GM19467 (cell line): ENCODE measurements at regions not wholly inside any gene's neighbourhood (a gene's known extent, or its start where the extent isn't known, plus 50 kb on each side); places are given as distances from the start of the nearest gene placed in this dataset.
"Not testable (repeated sequence)": the region's sequence is repeated elsewhere in the genome, so short reads cannot be mapped to it uniquely, and the experiment has no call there.

Experiments
- ATAC-seq: cut with Tn5 transposase; IDR thresholded peaks from one replicate; pipeline ENCODE4 v1.9.1; 2021; ENCODE audit warnings: mild to moderate bottlenecking, moderate library complexity; ENCODE audit not compliant: unreplicated experiment

DNA sequence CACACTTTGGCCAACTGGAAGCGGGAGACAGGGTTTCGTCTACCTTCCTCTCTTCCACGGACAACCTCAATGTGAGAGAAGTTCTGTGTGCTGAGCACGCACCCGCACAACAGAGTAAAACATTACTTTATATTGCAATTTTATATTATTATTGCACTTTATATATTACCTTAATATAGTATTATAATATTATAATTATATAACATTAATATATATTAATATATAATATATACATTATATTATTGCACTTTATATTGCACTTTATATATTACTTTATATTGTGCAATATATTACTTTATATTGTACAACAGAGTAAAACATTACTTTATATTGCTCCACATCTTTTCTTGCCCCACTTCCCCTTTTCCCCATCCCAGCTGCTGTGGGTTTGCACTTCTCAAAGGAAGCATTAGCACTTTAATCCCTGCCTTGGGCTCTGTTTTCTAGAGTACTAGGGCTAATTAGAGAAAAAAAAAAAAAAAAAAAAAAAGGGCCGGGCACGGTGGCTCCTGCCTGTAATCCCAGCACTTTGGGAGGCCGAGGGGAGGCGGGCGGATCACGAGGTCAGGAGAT is 76.4 kb upstream of the SLC4A7 start:
- ATAC-seq: no peak

DNA sequence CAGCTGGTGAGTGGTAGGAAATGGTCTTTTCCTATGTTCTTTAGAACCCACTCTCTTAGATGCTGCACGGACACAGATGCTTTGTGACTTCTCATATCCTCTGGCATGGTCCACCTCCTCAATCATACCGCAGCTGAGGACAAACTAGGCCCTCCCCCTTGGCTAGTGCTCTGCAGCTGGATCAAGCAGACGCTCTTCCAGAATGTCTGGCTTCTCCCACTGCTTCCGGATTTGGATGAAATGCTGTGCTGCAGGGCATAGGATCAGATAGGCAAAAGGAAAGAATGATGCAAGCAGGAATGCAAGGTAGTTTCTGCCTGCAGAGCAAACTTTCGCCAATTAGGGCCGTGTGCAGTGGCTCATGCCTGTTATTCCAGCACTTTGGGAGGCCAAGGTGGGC is 75.7 kb upstream of the SLC4A7 start:
- ATAC-seq: no peak

DNA sequence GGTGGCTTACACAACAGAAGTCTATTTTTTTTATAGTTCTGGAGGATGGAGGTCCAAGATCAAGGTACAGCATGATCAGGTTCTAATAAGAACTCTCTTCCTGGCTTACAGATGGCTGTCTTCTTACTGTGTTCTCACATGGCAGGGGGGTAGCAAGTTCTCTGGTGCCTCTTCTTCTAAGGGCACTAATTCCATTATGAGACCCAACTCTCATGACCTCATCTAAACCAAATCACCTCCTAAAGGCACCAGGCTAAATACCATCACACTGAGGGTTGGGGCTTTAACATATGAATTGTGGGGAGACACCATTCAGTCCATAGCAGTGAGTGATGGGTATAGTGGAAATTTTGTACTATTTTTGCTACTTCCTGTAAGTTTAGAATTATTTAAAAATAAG is 75.2 kb upstream of the SLC4A7 start:
- no peak for ATAC-seq

DNA sequence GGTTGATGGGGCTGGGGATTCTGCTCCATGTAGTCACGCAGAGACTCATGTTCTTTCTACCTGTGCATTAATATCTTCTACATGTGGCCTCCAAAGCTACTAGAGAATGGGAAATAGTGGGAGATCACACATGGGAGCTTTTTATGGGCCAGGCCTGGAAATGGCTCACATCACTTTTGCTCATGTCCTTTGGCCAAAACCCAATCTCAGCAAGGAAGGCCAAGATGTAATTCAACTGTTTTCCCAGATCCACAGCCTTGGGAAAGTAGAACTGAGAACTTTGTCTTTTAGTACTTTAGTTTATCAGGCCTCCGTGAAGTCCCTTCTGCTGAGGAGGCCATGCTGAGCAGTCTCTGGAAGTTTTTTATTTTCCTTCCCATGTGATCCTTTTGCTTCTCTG is 73.2 kb upstream of the SLC4A7 start:
- no peak for ATAC-seq

DNA sequence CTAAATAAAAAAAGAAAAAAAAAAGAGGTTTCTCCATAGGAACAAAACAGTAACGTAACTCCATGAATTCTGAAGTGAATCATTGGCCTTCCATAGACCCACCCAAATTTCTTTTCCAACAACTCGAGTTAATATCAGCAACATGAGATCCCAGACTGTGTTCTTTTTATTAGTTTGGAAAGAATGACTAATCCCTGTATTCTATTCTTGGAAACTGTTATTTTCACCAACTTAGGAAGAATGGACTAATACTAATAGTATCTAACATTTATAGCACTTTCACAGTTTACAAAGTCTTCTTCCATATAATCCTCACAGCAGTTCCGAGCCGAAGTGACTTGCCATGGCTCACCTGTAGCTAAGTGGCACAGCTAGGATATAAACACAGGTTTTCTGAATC is 72.7 kb upstream of the SLC4A7 start:
- ATAC-seq: no peak

DNA sequence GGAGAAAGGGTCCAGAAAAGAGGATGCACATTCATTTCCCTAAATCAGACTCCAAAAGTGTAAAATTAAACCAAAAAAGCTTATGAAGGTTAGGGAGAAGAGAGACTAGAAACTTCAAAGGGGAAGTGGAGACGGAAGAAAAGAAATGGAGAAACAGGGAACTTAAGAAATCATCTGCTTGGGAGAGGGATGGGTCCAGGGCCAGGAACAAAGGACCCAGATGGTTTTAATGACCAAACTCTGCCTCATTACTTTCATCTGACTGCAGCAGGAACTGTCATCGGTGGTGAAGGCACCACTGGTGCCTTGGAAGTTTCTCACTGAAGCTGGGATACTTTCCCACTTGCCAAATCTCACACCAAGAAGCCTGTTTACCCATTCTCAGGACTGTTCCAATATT is 70.5 kb upstream of the SLC4A7 start:
- ATAC-seq: no peak

DNA sequence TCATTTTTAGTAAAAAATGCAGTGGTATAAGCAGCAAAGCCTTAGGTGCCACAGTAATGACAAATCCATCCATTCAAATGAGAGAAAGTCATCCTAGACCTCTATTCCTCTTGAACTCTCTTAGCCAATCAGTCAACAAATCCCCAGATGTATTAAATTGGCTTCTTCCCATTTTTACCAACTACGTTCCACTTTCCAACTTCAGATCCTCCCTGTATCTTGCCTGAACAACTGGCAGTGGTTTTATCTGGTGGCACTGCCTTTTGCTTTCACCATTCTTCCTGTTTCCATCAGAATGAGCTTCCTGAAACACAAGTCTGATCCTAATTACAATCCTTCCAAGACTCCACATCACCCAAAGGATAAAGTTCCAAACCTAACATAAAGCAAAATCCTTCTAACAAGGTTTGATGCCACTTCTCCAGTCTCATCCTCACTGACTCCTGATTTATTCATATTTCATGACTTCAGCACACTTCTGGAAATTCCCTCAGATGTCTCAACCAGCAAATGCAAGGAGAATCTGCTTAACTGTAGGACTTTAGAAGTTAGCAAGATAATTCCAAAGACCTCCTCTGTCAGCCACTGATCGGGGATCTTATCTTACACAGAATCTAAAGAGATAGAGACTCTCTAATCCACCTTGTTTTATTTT is 69.8 kb upstream of the SLC4A7 start:
- ATAC-seq: no peak

DNA sequence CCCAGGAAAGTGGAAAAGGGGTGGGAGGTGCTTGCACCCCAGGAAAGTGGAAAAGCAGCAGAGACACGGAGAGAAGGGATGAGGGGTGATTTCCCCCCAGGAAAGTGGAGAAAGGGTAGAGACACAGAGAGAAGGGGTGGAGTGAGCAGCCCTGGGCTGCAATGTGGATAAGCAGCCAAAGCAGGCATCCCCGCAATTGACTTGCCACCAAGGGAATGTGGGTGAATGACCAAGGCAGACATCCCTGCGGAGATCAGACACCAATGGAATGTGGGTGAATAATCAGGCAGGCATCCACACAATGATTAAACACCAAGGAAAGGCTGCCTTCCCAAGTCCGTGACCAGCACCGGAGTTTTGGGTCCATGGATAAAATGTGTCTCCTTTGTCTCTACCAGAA is 68.5 kb upstream of the SLC4A7 start:
- not testable (repeated sequence) for ATAC-seq

DNA sequence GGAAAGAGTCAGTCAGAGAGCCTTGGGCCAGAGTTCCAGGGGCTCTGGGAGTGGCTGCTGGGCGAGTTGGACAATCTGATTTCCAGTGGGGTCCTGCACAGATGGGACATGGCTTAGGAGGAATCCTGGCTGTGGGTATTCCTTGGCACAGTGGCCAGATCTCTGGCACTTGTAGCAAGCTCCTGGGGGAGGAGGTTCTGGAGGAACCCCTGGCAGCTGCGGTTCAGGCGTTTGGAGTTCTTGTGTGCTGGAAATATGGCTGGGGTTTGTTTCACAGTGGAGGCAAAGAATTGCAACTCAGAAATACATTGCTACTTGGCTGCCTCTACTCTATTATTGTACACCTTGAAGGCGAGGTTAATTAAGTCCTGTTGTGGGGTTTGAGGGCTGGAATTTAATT is 67.2 kb upstream of the SLC4A7 start:
- ATAC-seq: not testable (repeated sequence)

DNA sequence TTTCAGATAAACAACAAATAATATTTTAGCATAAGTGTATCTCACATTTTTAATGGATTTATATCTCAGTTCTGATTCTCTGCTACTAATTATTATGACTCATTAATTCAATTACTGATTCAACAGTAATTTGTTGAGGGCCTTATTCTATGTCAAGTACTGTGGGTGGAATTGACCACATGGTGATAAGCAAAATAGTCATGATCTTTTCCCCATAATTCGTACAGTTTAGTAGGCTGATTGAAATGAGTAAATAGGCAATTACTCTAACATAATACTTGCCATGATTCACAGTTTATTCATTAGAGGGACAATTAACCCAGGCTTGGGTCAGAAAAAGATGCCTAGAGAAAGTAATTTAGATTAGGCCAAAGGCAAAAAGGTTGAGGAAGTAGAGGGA is 60.9 kb upstream of the SLC4A7 start:
- no peak for ATAC-seq

DNA sequence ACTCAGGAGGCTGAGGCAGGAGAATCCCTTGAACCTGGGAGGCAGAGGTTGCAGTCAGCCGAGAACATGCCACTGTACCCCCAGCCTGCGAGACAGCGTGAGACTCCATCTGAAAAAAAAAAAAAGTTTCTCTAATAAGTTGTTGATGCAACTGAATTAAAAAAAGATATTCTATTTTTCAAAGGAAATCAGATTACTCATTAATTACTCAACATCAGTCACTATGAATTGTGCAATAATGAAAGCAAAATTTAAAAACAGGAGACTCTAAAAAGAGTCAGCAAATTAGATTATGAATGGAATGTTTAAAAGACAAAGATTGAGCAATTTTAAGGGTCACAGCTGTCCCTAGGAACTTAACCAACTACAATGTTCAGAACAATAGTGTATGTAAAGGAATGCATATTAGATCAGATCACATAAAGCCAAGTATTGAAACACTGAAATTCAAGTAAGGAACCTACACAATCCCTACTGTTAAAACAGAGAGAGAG is 60.2 kb upstream of the SLC4A7 start:
- ATAC-seq: no peak

DNA sequence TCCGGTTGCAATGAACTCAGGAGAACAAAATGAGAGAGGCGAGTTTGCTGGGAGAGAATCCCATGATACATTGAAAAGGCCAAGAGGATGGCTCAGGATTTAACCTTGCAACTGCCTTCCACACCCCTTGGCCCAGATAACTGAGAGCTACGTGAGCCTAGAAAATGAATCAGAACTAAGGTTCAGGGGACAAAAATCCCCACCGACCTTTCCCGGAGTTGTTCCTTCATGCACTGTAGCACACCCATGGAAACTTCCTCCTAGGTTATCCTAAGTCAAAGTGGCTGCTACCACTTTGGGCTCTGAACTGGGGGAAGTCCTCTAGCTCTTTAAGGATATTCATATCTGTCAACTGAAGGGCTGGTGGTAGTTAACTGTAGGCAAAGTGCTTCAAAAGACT is 58.3 kb upstream of the SLC4A7 start:
- no peak for ATAC-seq

DNA sequence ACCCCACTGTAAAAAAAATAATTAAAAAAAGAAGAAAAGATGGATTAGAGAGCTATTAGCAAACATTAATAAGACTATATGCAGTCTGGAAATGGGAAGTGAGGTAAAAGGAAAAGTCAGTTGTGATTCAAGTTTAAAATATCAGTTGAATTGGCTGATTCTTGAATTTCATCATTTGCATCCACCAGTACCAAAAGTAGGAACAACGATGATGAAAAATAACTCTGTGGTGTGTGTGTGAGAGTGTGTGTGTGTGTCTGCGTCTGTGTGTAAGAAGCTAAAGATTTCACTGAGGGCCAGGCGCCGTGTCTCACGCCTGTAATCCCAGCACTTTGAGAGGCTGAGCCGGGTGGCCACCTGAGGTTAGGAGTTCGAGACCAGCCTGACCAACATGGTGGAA is 56.0 kb upstream of the SLC4A7 start:
- ATAC-seq: no peak

DNA sequence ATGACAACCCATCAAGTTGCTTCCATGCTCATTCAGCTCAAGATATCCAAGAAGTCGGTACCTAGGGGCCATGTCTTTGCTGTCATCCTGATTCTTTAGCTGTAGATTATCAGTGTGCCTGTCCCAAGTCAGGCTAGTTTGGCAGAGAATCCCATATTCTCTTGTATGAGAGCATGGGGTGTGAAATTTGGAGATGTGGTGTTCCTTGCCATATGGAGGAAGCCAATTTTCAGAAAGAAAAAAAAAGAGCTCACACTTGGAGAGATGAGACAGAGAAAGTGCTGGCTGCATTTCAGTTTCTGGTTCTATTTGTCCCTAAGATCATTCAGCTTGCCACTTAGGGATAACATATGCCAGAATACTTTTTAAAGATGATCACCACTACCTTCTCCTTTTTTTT is 52.3 kb upstream of the SLC4A7 start:
- ATAC-seq: no peak

DNA sequence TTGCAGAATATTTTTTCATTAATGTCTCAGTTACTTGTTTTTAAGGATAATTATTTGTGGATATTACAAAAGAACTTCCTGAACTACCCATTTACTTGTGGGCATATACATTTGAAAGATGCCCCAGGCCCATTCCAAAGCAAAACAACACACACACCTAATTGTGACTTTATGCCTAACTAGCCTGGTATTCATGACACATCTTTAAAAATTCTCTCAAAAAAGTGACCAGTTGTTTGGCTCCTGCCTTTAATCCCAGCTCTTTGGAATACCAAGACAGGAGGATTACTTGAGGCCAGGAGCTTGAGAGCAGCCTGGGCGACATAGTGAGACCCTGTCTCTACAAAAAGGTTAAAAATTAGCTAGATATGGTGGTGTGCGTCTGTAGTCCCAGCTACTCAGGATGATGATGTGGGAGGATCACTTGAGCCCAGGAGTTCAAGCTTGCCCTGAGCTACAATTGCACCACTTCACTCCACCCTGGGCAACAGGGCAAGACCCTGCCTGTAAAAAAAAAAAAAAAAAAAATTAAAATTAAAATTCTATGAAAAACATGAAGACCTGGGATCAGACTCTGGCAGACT is 51.7 kb upstream of the SLC4A7 start:
- ATAC-seq: no peak

DNA sequence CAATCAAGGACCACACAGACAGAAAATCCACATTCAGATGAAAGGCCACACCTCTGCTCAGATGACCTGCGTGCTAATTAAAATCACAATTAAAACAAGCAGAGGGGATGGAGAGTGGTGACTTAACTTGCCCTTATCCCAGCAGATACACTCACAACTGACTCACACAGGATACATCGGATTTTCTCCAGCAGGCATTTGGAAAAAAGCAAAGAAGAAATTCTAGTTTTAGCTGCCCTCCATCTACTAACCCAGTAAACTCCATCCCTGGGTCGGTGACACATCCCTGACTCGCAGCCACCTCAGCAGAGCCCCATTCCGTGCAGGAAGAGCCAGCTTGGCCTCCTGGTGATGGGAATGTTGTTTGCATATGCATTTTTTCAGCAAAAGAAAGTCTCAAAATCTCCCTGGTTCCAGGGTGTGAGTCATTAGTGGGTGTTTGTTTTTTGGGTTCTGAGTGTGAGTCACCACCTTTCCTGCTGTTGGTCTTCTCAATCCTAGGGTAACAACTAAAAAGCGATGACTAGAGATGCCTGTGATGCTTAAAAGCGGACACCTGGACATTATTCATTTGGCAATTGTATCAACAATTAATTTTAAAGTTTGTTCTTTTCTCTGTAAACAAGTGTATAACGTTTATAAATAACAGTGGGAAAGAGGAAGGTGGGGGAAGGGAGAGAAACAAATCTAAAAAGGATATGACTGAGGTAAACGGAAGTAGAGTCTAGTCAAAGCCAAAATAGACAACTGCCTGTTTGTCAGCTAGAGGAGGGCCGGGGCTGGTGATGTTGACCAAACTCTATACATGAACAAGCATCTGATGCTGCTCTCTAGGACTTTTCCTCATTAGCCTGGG is 49.8 kb upstream of the SLC4A7 start:
- peak; percentile 62 for ATAC-seq
